DMS 273 (cell line): ENCODE measurements at regions not wholly inside any gene's neighbourhood (a gene's known extent, or its start where the extent isn't known, plus 50 kb on each side); places are given as distances from the start of the nearest gene placed in this dataset.
"Not testable (repeated sequence)": the region's sequence is repeated elsewhere in the genome, so short reads cannot be mapped to it uniquely, and the experiment has no call there.

Experiments used
- DNase-seq: peaks from one replicate; lab custom pipeline; 2025; ENCODE audit not compliant: unreplicated experiment; lab: John Stamatoyannopoulos, UW

DNA sequence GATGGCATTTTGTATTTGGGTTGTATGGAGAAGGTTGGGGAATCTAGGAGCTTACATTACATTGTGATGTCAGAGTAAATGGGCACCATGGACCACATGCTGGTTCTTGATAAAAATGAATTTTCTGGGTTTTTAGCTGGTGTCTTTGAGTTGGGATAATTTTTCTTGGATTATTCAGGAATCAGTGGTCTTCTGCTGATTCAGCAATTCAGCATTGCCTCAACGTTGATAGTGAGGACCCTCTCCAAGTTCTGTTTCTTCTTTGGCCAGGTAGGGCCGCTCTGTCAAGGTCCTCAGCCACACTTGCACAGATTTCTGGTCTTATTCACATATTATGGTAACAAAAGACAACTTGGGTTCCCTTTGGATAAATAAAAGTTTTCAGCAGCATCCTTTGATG lies 312.0 kb upstream of the TPK1 start:
- no peak for DNase-seq

DNA sequence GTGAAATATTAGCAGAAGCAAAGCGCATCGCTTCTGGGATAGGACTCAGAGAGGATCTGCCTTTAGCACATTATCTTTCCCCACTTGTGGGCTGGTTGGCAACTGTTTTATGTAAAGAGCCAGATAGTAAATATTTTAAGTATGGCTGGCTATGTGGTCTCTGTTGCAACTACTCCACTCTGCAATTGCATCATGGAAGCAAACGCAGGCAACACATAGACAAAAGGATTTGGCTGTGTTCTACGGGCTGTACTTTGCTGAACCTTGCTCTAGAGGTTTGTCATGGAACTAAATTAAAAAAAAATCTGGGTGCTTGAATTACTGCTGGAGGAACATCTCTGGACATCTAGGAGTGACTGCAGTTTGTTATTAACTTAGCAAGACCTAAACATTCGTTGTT lies 307.8 kb upstream of the TPK1 start:
- DNase-seq, result no peak

DNA sequence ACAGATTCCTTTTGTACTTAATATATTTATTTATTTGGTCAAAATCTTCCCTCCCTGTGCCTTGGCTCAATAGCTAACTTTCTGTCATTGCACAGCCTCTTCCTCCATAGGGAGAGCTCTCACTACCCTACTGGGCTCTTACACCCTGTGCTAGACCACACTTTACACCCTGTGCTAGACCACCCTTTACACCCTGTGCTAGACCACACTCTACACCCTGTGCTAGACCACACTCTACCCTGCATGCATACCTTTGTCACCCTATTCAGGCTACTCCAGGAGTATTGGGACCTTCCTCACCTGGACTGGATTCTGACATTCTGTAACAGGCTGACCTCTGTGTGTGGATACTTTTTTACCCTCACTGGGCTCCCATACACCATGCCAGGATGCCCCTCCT lies 298.5 kb upstream of the TPK1 start:
- DNase-seq, result no peak

DNA sequence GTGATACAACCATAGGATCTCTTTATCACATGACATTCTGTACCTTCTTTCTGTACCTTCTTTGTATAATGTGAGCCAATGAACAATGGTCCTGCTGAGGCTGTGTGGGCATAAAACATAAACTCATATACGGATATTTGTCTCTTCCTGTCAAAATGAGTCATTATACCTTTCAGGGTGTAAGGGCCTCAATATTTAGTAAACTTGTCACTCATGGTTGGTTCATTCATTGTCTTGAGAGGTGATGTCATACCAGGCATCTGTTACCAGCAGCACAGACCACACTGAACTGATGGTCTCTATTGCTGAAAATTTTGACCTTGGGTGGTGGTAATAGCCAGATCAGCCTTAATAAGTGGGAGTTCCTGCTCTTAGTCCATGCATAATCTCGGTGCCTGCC lies 287.6 kb upstream of the TPK1 start:
- DNase-seq, result no peak

DNA sequence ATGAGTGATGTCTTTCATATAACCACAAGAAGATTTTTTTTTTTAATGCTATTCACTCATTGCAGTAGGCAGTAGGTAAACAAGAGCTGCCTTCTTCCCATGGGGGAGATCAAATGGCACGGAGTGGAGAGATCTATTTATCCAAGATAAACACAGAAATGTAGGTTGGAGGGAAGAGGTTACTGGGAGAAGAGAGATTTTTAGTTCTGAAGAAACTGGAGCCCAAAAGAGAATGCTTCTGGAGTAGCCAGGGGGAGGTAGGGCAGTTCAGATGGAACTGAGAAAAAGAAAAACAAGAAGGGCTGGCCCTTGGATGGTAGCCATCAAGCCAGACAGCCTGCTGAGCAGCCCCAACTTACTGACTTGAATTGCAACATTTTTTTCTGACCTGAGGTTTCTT lies 270.1 kb upstream of the TPK1 start:
- no peak for DNase-seq

DNA sequence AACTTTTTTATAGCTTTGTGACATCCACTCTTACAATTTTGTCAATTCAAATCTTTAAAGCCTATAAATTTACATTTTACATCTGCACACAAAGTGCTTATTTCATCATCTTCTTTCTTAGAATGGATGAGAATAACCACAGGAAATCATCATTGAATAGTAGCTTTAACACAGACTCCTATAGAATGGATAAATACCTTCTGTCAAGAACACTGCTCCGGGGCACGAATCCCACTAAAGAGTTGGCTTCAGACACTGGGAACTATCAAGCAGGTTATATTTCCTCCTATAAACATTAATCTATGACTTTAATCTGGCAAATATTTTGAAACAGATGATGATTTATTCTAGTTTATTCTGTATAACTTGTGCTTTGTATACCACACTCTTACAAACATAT lies 269.7 kb upstream of the TPK1 start:
- DNase-seq, result no peak

DNA sequence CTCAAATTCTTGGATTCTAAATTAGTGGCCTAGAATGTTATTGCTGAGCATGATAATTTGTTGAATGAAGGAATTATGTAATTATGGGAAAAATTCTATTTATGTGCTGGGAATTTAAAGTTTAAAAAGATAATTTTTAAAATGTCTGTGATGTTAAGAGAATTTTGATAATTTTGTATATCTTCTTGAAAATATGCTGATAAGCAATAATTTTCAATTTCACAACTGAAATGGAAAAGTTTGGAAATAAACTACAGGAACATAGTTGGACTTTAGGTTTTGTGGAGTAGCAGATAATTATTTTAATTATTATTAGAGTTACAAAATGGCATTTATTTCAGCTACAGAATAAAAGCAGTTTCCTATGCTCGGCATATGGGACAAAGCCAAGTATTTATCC lies 268.5 kb upstream of the TPK1 start:
- DNase-seq, result no peak

DNA sequence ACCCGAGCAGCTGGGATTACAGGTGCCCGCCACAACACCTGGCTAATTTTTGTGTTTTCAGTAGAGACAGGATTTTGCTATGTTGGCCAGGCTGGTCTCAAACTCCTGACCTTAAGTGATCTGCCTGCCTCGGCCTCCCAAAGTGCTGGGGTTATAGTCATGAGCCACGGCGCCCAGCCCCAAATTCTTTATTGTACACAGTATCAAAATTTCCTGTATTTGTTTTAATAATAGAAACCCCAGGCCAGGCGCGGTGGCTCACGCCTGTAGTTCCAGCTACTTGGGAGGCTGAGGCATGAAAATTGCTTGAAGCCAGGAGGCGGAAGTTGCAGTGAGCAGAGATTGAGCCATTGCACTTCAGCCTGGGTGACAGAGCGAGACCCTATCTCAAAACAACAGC lies 266.3 kb upstream of the TPK1 start:
- not testable (repeated sequence) for DNase-seq

DNA sequence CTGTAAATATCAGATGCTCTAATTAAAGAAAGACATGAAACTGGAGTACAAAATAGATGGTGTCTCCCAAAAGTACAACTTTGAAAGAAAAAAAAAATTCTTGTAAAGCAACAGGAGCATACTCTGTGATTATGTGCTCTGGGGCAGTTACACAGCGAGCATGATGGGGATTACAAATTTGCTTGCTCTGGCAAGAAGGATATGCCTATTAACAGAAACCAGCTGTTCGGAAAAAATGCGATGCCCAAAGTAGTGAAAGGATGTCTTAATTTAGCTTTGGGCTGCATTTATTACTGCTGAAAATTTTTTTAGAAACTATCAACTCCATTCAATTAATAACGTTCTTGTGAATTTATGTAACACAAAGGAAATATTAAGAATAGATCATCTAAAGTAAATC lies 256.9 kb upstream of the TPK1 start:
- DNase-seq, result no peak

DNA sequence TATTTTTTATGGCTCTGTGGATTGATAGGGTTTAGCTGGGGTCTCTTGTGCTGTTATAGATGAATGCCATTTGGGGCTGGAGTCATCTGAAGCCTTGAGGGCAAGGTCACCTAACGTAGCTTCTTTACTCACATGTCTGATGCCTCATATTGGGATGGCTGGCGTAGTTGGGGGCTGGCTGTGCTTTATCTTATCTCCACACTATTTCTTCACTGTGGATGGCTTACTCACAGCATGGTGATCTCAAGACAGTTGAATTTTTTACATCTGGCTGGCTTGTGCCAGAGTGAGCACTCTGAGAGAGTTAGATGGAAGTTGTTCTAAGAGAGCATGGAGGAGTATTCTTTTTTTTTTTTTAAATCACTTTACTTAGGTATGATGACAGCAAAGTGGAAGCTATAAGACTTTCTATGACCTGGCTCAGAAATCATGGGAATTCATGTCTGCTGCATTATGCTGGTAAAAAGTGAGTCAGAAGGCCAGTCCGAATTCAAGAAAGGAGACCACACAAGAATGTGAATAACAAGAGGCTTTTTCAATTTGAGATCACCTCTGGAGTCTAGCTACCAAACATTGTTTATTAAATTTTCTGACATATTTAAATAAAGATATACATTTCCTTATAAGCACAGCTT lies 252.4 kb upstream of the TPK1 start:
- no peak for DNase-seq

DNA sequence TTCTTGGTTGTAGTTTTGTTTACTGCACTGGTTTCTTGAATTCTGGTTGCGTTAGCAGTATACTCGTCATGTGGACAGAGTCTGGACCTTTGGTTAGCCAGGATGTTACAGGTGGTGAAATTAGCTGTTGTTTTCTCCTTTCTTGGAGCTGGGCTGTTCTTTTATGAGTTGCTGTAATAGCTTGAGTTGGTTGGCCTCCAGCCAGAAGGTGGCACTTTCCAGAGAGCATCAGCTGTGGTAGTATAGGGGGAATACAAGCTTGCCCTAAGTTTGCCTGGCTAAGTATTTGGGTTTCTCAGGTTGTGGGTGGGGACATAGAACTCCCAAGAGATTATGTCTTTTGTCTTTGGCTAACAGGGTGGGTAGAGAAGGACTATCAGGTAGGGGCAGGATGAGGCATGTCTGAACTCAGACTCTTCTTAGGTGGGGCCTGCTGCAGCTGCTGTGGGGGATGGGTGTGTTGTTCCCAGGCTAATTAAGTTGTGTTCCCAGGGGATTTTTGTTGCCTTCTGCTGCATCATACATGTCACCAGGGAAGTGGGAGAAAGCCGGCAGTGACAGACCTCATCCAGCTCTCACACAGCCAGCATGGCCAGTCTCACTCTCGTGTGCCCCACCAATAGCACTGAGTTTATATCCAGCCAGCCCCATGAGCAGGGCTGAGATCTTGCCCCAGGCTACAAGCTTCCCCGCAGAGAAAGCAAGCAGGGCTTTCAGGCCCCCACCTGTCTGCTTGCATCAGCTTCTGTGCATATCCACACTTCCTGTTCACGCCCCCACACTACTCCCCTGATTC lies 246.7 kb upstream of the TPK1 start:
- DNase-seq, result no peak

DNA sequence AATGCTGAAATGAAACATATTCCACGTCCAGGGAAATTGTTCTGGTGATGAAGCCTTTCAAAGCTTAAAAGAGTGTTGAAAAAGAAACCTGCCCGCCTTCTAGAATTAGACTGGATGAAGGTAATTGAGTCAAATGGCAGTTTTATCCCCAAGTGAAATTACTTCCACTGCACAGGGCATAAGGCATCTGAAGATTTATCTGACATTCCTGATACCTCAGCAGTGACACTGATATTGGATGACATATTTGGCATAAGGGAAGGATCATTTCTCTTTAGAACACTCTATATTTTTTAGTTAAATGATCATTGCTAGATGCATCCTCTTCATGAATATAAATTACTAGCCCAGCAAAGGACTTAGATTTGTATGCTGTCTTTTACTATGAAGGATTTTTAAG lies 229.6 kb upstream of the TPK1 start:
- DNase-seq, result no peak

DNA sequence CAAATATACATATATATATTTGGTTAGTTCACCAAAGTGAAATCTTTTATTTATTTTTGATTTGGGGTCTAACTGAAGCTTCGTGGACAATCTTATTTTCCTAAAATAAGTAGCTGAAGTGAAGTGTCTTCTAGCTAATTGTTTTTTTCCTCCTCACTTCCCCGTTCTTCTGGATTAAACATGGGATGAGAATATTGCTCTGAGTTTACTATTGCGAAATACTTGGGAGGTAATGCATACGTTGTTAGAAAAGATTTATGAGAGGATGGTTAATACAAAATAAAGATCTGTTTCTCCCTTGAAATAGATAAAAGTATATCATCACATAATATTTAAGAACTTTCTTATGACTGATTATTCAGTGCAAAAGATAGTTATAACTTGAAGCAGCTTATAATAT lies 228.3 kb upstream of the TPK1 start:
- no peak for DNase-seq

DNA sequence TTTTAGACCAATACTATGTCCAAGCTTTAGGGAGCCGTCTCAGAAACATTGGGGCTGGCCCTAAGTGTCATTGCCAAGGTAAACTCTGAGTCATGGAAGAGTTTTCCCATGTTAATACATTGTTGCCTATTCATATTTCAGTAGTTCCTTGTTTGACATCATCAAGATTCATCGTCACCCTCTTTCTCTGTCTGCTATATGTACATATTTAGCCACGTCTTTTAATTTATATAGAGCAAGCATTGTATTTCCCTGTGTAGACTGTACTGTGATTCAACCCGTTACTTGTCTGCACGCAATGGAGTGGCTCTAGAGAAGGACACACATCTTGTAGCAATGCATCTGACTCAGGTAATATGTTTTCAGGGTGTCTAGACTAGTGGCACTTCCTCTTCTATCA lies 217.9 kb upstream of the TPK1 start:
- DNase-seq, result no peak

DNA sequence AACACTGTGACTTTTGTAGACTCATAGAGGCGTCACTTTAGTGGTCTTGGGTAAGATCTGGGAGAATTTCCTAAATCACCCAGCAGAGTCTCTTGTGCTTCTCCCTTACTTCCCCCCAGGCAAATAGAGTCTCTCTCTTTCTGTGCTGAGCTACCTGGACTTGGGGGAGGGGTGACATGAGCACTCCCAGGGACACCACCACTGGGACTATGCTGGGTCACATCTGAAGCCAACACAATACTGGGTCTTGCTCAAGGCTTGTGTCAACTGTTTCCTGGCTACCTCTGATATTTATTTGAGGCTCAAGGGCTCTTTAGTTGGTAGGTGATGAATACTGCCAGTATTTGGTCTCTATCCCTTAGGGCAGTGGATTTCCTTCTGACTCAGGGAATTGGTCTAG lies 214.6 kb upstream of the TPK1 start:
- no peak for DNase-seq

DNA sequence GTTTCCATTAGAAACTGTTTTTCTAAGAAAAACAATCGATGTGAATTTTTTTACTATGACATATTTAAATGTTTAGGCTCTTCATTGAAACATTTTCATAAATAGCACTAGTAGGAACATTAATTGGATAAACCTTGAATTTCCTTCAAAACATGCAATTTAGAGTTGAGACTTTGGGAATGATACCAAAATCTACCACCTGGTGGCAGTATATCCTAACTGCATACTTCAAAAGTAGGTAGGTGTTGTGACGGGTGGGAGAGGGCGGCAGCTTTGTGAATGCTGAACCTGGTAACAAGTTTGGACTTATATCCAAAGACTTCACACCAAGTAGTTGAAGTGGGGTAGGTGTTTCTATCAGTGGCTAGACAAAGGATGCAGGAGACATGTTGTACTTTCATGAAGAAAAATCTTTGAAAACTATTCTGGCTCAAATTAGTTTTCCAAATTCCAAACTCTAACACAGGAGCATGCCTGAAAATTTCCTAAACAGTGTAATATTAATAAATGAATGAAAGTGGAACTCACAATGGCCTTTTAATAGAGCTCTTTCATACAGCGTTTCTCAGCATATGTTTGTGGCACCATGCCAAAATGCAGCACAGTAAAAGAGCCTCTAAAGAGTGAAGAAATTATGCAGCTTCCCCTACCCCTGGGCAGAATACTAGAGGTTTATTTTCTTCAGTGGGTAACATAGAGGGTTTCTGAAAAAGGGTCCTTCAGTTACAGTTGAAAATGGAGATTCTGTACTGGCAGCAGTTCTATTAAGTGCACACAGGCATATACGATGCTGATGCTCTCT lies 201.0 kb upstream of the TPK1 start:
- peak; percentile 76 for DNase-seq

DNA sequence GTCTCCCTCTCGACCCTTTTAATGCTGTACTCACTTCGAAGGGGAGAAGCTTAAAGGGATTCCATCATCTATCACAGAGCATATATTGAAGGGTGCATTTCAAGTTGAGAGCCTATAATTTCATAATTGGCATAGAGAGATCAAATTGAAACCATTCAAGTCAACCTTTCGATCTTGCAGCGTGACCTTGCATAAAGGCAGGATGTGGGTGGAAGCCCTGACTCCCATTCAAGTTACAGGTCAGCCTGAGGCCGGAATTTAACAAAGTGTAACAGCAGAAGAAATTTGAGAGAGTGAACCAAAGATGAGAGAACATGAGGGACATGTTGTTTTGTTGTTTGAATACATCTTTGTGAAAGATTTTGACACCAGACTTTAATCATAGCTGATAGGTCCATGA lies 195.3 kb upstream of the TPK1 start:
- no peak for DNase-seq

DNA sequence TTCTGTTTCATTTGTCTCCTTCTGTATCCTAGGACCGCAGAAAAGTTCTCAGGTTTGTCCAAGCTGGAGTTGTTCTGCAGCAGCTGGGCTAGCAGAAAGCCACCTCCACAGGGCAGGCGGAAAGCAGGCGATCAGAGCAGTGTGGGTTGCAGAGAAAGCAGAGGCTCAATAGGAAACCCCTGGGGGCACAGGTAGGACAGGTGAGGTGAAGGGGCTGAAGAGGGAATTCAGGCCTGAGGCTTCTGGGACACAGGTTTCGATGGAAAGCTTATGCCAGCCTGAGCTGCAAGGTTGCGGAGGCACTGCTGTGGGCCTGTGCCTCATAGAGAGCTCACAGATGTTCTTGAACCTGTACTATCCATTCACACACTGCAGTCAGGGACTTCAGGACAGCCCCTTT lies 194.9 kb upstream of the TPK1 start:
- no peak for DNase-seq

DNA sequence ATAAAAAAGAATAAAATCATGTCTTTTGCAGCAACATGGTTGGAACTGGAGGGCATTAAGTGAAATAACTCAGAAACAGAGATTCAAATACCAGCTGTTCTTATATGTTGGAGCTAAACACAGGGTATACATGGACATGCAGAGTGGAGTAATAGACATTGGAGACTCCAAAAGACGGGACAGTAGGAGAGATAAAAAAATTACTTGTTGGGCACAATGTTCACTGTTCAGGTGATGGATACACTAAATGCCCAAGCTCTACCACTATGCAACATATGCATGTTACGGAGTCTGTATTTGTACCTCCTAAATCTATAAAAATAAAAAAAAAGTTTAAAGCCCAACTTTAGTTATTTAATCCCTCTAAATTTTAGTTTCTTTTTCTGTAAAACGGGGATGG lies 184.6 kb upstream of the TPK1 start:
- DNase-seq, result no peak

DNA sequence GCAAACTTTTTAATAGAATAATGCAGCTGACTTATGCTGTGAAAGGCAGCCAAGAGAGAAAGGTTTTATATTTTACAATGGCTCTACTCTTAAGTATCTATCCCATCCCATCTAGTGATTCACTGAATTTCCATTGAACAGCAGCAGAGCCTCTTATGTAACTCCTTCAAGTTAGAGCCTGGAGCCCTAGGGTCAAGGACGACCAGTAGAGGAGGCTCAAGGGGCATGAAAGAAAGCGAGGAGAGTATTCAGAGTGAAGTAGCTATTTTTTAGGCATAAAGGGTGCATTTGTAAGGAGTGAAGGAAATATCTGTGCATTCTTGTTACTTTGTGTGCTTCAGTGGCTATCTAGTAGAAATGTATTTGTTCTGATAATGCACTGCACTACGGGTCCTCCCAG lies 180.2 kb upstream of the TPK1 start:
- peak; percentile 1 for DNase-seq

DNA sequence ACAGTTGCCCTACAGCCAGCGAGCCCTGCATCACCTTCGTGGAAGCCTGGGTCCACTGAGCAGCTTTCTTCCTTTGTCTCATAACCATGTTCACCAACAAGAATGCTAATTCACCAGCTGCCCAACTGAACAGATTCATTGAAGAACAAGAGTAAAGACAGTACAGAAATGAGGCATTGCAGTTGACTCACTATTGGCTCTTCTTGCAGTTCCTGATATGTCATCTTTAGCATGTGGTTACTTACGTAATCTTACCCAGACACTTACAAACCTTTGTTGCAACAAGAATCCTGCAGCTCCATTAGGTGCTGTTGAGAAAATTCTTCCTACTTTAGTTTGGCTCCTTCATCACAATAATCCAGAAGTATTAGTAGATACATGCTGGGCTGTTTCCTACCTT lies 174.0 kb upstream of the TPK1 start:
- DNase-seq, result no peak

DNA sequence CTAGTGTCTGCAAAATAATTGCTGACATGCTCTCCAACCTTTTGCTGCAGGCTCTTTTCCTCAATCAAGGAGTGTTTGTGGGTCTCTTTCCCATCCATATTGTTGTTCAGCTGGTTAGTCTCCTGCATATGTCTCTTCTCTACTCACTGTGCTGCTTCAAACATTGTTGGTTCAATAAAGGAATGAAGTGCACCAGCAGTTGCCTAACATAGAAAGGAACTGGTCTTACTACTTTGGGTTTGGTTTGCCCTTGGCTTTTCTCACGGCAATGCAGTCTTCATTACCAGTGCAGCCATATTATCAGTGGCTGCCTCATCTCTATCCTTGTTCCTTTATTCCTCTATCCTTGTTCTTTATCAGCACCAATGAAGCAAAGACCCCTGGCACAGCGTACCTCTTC lies 169.7 kb upstream of the TPK1 start:
- no peak for DNase-seq
